VCaP (cell line): ENCODE measurements at regions not wholly inside any gene's neighbourhood (a gene's known extent, or its start where the extent isn't known, plus 50 kb on each side); places are given as distances from the start of the nearest gene placed in this dataset.

Source experiments
- H3K27ac ChIP-seq: fragments of 450-650 bp; 2 replicates; pipeline ENCODE4 v1.5.1; 2017
- TF ChIP-seq, protein P1 (sequence below): fragments of 450-650 bp; conservative IDR thresholded peaks from 2 replicates; pipeline ENCODE4 v1.5.1; 2017; ENCODE audit warnings: mild to moderate bottlenecking, moderate library complexity

GRCh38 chr4:1579901-1580691 is 104.0 kb downstream of the FAM53A start:
- TF ChIP-seq, protein P1, sequence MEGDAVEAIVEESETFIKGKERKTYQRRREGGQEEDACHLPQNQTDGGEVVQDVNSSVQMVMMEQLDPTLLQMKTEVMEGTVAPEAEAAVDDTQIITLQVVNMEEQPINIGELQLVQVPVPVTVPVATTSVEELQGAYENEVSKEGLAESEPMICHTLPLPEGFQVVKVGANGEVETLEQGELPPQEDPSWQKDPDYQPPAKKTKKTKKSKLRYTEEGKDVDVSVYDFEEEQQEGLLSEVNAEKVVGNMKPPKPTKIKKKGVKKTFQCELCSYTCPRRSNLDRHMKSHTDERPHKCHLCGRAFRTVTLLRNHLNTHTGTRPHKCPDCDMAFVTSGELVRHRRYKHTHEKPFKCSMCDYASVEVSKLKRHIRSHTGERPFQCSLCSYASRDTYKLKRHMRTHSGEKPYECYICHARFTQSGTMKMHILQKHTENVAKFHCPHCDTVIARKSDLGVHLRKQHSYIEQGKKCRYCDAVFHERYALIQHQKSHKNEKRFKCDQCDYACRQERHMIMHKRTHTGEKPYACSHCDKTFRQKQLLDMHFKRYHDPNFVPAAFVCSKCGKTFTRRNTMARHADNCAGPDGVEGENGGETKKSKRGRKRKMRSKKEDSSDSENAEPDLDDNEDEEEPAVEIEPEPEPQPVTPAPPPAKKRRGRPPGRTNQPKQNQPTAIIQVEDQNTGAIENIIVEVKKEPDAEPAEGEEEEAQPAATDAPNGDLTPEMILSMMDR = no peak
- H3K27ac ChIP-seq = peak overlapping the region; percentile 41; the same call in 1 of the 2 replicates

DNA sequence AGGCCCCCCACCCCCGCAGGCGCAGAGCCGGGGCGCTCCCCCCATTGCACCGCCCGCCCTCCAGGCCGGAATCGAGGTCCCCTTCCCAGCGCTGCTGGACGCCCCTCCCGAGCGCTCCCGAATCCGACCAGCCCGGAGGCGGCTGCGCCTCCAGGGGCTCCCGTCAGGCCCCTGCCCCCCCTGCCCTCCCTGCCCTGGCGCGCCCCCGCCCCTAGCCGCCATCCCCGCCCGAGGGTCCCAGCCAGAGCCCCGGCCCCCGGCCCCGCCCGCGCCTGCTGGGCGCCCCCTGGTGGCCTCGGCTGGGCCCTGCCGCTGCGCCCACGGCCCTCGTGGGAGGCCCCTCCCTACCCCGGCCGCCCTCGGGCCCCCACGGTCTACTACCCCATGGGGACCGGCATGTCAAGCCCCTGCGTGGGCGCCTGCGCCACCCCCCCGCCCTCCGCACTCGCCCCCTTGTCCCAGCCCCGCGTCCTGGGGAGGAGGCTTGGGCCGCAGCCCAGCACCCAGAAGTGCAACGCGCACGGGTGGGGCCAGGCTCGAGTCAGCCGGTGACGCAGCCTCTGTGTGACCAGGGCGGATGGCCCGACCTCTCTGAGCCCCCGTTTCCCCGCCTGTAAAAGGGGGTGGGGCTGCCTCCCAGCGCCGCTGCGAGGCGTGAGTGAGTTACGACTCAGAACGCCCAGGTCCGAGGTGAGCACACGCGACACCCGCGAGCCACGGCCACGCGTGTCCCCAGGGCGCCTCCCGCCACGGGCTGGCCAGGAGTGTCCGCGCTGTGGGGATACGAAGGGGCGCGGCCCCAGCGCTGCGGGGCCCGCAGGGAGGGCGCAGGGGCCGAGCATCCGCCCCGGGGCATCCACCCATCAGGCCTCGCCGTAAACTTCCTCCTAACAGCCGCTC is 104.9 kb downstream of the FAM53A start:
- TF ChIP-seq, protein P1 = peak; percentile 88
- peak overlapping the region; percentile 41; the same call in 1 of the 2 replicates for H3K27ac ChIP-seq

GRCh38 chr4:1578251-1578773 is 105.8 kb downstream of the FAM53A start:
- H3K27ac ChIP-seq = no peak overlapping the region

DNA sequence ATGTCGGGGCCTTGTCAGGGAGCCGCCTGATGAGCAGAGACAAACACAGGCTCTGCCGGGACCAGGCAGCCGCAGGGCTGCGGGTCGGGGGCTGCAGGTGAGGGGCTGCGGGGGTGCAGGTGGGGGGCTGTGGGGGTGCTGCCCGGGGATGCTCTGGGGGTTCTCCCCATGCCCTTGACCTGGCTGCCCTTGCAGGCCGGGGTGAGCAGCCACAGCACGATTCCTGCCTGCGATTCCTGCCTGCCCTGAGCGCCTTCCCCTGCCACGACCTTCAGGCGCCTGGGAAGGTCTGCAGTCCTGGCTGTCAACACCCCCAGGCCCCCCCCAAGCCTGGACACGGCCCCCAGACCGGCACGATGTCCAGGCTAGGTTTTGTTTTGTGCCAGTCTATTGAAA is 106.3 kb downstream of the FAM53A start:
- H3K27ac ChIP-seq = no peak overlapping the region
- TF ChIP-seq, protein P1 = no peak

More at GRCh38 chr4:1578251-1578773, 105.8 kb downstream of the FAM53A start:
- TF ChIP-seq, protein P1 = no peak

DNA sequence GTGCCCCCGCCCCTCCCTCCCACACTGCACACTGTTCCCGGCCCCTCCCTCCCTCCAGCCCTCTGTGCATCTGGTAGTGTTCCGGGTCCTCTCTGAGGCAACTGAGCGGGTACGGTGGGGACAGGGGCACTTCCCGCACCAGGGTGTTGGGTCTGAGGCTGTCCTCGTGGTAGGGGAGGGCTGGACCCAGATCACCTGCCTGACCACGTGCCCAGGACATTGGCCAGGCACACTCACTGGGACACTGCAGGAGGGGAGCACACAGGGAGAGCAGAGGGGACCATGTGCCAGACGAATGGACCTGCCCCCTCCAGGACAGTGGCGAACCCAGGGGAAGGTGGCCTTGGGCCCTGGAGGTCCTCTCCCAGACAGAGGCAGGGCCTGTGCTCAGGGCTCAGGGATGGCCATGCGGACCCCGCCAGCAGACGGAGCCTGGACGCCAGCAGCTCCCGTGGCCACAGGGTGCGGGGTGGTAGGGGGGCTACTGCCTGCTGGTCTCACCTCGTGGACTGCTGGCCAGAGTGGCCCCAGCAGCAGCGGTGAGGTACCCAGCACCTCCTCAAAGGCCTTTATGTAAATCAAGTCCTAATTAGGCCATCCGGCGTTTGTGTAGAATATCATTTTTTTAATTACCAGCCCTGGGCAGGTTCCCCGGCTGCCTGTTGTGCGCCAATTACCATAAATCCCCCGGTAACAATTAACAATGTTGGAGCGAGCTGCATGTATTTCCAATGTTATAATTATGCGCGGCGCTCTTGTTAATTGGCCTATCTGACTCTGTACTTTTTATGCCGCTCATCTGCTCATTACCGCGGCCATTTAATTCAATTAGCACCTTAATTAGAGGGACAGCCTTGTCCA is 106.9 kb downstream of the FAM53A start:
- H3K27ac ChIP-seq = no peak overlapping the region
- TF ChIP-seq, protein P1 = no peak

DNA sequence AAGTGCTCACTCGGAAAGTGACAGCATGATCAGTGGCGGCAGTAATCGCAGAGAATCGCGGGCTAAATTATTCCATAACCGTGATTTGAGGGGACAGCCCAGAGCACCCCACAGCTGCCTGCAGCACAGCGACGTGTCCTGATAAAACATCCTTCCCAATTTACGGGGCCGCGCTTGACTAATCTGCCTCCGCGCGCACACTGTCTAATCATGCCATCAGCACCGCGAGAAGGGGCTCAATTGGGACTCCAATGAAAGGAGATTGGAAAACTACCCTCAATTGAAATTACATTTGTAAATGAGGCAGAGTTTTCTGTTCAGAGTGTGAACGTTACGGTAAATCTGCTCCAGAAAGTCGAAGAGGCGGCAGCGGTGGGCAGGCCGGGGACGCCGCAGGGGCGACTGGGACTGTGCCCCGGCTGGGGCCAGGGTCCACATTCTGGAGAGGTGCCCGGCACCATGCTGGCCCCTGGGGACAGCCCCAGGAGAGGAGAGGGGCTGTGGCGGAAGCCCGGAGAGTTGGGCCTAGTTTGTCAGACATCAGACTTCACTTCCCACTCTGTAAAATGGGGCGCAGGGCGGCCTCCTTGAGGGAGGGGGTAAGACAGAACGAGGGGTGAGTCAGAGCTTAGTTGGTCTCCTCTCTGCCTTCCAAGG is 107.7 kb downstream of the FAM53A start:
- TF ChIP-seq, protein P1 = no peak

More for the DNA sequence above, 107.7 kb downstream of the FAM53A start:
- H3K27ac ChIP-seq = no peak overlapping the region
